SU-DHL-6 (cell line): ENCODE measurements at regions not wholly inside any gene's neighbourhood (a gene's known extent, or its start where the extent isn't known, plus 50 kb on each side); places are given as distances from the start of the nearest gene placed in this dataset.

Source experiments
- CTCF ChIP-seq: fragments of 200-600 bp; sonication (generic); IDR thresholded peaks from one replicate; pipeline ENCODE4 v1.5.1; 2017; ENCODE audit warnings: antibody characterized with exemption, mild to moderate bottlenecking, low read length, moderate library complexity; ENCODE audit not compliant: insufficient read depth, poor library complexity, severe bottlenecking
- EZH2phosphoT487 ChIP-seq: fragments of 200-600 bp; sonication (generic), shearing (Covaris generic); conservative IDR thresholded peaks from 2 replicates; pipeline ENCODE4 v1.6.1; 2018; ENCODE audit warnings: mild to moderate bottlenecking, antibody characterized with exemption, low read length, moderate library complexity, mixed read lengths

- TF ChIP-seq CTCF (no peak), EZH2phosphoT487 (no peak)
These were observed 447.1 kb downstream of the PREX1 start for GRCh38 chr20:48380661-48381060.
